Activated CD4-positive, alpha-beta T cell treated with anti-CD3 and anti-CD28 coated beads, Interleukin-2, amount 50 U/mL, for 1 hour (primary cell): ENCODE measurements at regions not wholly inside any gene's neighbourhood (a gene's known extent, or its start where the extent isn't known, plus 50 kb on each side); places are given as distances from the start of the nearest gene placed in this dataset.

ENCODE experiments used
- DNase-seq: peaks from one replicate; pipeline ENCODE4 v3.0.0-alpha.2; 2020

DNA sequence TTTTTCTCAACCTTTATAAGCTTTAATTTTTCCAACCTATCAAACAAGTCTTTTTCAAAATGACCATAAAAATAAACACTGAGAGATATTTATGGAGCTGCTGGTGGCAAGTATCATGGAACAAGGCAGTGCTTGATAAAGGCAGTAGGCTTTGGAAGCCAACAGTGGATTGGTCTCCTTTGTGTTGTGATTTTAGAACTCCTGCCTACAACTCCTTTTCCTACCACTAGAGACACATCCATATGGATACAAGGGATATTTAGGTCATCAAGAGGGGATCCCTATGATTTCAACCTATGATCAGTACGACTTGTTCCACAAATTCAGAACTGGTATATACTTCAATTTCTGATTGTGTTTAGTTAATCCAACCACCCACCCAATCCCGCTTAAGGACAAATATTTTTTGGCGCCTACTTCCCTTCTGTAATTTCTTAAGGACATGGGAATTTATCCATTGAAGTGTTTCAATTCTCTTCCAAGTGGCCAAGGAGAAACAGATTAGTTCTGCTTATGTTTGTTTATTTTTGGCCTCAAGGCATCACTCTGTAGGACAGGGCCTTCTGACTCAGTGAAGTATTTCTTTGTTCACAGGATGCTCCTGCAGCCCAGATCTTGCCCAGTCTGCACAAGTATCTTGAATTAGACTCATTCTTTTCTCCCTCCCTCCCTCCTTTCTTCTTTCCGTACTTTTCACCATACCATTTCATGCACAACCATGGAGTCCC is 2119.6 kb upstream of the PIK3C3 start:
- DNase-seq: no peak

DNA sequence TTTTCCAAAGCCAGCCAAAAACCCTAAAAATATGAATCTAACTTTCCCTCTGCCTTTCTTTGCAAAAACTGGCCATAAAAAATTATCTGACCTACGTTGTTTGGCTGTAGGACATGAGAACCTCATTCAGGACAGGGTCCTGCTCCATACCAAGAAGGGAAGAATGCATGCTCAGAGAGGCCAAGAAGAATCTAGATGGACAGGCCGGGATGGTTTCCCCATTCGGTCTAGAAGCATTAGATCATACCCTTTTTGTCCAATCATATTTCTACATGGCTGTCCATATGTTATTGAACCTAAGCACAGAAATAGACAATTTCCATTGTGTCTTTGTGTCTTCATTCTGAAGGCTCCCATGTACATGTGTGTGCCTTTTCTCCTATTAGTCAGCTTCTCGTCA is 2120.4 kb upstream of the PIK3C3 start:
- no peak for DNase-seq

DNA sequence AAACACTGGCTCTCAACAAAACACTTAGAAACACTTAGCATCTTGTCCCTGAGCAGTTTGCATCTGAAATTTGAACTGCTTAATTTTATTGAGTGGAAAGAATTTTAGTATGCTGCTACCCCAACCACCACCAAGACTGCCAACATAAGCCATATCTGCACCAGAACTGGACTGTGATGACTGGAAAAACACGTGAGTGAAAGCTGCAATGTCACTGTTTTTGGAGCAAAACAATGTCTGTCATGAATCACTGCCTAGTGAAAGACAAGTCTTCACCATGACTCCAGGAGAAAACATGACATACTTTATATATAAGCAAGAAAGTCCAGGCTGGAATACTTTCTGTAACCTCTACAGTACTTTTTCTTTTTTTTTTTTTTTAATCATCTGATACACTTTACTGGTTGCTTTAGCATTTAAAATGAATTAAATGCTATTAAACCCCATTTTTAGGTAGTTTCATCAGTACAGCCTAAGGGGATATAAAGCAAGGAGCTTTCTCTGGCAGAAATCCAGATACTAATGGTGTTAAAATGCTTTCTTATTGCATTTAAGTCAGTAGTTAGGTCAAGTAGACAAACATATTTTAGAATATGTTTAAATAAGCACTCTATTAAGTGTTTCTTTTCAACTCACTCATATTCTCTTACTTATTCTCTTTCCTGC is 2129.4 kb upstream of the PIK3C3 start:
- DNase-seq: no peak

GRCh38 chr18:39806525-39806924 is 2148.5 kb upstream of the PIK3C3 start:
- no peak for DNase-seq

DNA sequence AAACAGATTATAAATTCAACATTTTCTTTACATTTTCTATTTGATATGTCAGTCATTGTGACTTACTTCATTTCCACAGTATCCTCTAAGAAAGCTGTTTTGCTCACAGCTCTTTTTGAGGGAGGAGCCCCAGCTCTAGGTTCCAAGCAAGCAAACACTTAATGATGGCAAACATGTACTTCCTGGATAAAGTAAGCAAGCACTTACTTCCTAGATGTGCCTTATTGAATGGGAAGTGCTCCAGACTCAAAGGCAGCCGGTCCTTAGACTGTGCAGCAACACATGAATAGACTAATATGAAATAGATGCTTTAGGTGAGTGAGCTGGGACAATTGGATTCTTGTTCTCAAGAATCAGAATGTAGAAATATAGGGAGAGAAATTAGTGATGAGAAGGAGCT is 2149.8 kb upstream of the PIK3C3 start:
- no peak for DNase-seq

GRCh38 chr18:39802648-39803229 is 2152.3 kb upstream of the PIK3C3 start:
- no peak for DNase-seq

- DNase-seq: no peak
Observed at GRCh38 chr18:39801848-39802247, 2153.2 kb upstream of the PIK3C3 start.

GRCh38 chr18:39801010-39801409 is 2154.0 kb upstream of the PIK3C3 start:
- no peak for DNase-seq

DNA sequence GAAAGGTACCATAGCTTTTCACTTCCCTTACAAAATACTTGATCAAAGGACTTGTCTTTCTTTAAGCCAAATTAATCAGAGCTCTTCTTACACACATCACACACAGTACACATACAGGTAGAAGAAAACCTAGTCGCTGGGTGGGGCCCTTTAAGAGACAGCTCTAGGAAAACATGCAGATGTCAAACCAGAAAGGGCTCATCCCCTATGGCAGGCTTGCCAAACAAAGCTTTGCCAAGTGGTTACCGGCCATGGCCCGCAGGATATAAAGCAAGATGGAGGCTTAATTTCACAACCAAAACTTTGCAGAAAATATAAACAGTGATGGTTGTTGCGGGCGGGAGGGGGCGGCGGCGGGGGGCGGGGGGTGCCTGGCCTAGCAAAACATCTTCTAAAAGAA is 2156.0 kb upstream of the PIK3C3 start:
- DNase-seq: no peak

- DNase-seq: no peak
Observed at GRCh38 chr18:39796393-39796792, 2158.6 kb upstream of the PIK3C3 start.

- DNase-seq: no peak
Observed at GRCh38 chr18:39795350-39795749, 2159.7 kb upstream of the PIK3C3 start.

GRCh38 chr18:39793609-39794008 is 2161.4 kb upstream of the PIK3C3 start:
- no peak for DNase-seq

- DNase-seq: no peak
Observed at GRCh38 chr18:39788383-39788782, 2166.7 kb upstream of the PIK3C3 start.

DNA sequence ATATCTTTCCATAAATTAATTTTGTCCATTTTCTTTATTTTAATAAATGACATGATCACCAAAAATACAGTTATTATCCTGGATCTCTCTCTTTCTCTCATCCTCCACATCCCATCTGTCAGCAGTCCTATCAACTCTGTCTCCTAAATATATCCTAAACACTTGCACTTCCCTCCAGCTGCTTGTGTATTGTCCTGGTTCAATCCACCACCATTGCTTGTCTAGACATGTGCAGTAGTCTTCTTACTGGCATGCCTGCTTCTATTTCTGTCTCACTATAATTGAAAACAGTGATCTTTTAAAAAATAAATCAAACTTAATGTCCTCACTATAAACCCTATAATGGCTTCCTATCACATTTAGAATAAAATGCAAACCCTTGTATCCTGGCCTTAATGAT is 2168.6 kb upstream of the PIK3C3 start:
- DNase-seq: no peak

DNA sequence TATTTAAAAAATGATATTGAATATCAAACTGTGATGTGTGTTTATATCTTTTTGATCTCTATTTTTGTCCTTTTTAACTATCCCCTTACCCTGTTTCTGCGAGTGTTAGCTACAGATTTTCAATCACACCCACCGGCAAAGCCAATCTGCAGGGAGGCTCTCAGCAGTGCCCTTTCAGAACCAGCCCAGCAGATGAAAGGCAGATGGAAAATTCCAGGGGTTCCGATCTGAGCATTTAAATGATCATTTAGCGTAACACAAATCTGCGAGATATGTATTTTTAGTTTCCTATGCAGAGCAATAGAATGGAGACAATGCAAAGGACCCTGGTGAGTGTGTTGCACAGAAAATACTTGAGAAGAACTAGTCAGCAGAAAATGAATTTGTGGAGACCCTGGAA is 2170.5 kb upstream of the PIK3C3 start:
- no peak for DNase-seq

DNA sequence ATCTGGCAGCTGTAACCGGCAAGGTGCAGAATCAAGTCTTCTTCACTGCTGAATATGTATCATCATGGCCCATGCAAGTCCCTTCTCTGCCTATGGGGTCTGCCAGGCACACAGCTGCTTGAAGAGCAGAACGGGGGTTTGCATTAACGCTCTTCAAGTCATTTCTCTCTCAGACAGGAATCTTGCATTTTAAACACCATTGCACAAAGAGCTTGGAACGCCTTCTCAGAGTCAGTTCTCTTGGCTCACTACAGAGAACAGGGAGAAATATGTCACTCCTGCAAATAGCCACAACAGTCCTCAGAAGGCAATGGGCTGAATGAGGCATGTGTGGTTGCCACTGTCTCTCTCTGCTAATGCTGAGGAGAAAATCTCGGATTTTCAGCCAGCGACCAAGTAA is 2173.5 kb upstream of the PIK3C3 start:
- no peak for DNase-seq

- DNase-seq: no peak
Observed at GRCh38 chr18:39780774-39781173, 2174.3 kb upstream of the PIK3C3 start.

DNA sequence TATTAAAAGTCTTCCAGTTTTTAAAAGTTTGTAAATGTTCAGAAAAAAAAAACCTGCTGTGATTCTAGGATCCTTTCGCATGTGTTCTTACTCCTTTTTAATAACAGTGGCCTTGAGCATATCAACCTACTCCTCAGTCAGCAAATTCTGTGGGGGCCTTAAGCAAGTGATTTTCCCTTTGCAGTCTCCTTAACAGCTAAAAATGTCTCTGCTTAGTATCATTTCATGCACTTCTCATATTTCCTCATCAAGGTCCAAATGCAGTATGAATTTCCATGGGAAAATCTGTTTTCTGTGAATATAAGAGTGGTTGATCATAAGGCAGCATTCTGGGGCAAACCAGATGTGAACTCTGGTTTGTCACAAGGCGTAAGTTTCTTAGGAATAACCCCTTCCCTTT is 2175.1 kb upstream of the PIK3C3 start:
- DNase-seq: no peak

GRCh38 chr18:39776766-39777165 is 2178.3 kb upstream of the PIK3C3 start:
- no peak for DNase-seq

GRCh38 chr18:39774957-39775598 is 2180.0 kb upstream of the PIK3C3 start:
- no peak for DNase-seq

DNA sequence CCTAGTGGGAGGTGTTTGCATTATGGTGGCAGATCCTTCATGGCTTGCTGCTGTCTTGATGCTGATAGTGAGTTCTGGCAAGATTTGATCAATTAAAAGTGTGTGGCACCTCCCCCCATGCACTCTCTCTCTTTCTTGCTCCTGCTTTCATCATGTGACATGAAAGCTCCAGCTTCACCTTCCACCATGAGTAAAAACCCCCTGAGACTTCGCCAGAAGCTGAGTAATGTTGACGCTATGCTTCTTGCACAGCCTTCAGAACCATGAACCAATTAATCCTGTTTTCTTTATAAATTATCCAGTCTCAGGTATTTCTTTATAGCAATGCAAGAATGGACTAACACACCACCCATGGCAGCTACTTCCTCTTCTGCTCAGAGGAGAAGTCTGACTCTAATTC is 2181.4 kb upstream of the PIK3C3 start:
- DNase-seq: no peak

DNA sequence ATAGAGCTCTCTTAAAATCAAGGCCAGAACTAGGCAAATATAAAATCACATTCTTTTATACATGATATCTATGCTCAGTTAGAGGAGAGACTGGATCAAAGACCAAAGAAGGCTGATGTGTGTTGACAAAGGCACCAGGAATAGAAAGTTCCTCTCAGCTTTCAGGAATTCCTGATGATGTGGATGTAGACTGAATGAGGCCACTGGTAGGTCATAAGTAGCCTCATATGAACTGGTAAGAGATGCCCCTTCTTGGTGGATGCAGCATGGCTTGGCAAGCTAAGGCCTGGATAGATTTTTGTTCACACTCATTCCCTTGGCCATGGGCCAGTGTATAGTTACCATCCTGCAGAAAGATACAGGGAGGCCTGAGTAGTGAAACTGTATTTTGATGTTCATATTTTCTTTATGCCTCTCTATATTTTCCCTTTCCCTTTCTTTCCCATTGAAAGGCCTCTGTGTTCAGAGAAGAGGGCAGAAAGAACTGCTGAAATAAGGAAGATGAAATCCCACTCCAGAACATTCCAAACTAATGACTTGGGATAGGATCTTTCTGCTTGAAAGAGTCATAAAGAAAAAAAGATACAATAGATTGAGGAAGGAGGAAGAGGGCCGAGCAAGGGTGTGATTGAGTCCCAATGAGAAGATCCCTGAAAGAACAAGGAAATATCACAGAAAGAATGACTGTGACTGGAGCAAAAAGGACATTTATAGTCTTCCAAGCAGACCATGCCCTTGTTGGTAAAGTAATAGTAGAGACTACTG is 2182.7 kb upstream of the PIK3C3 start:
- no peak for DNase-seq

- DNase-seq: no peak
Observed at GRCh38 chr18:39770399-39770798, 2184.6 kb upstream of the PIK3C3 start.
